ENCODE measurements at regions not wholly inside any gene's neighbourhood (a gene's known extent, or its start where the extent isn't known, plus 50 kb on each side); places are given as distances from the start of the nearest gene placed in this dataset.

GRCh38 chr18:57202881-57203280 lies 56.0 kb downstream of the BOD1L2 start:
- H3K27ac ChIP-seq, result no peak overlapping the region
- no peaks in the 10 kb centered on the region for H3K9me3 ChIP-seq
- no peak for TF ChIP-seq CTCF (IDR thresholded peaks at IDR 0.05 in 4 of 5, conservative IDR thresholded peaks at IDR 0.05 in 1 of 5)
- TF ChIP-seq POLR2A (IDR thresholded peaks at IDR 0.05), result no peak
- peaks cover 0 to 2% (median 0%) of the 10 kb centered on the region in 3 donors for H3K27me3 ChIP-seq
- in situ Hi-C loops (cut with MboI; ENCODE audit: low sequenced_read_pairs in 4 of 4) (no loop called here), intact Hi-C loops (cut with DNase I; ENCODE audit: low total_unique reads) (no loop called here)
- ATAC-seq, result no peak
- no peaks in the 10 kb centered on the region for H3K4me1 ChIP-seq
- no peaks in the 10 kb centered on the region for H3K36me3 ChIP-seq
- H3K4me3 ChIP-seq, result no peak overlapping the region
- no peak for DNase-seq

- H3K27ac ChIP-seq, result no peak overlapping the region
- H3K4me1 ChIP-seq, result no peaks in the 10 kb centered on the region
- in situ Hi-C loops (cut with MboI; ENCODE audit: low sequenced_read_pairs in 4 of 4), result no loop called here
Measured at GRCh38 chr18:57205641-57206040, 58.8 kb downstream of the BOD1L2 start.

GRCh38 chr18:57207124-57207916 lies 60.4 kb downstream of the BOD1L2 start:
- TF ChIP-seq POLR2A (IDR thresholded peaks at IDR 0.05) (no peak), CTCF (IDR thresholded peaks at IDR 0.05 in 4 of 5, conservative IDR thresholded peaks at IDR 0.05 in 1 of 5) (no peak)
- ATAC-seq (no peak), DNase-seq (no peak)
- Histone ChIP-seq H3K4me1 (no peaks in the 10 kb centered on the region), H3K9me3 (no peaks in the 10 kb centered on the region), H3K36me3 (no peaks in the 10 kb centered on the region), H3K27ac (no peak overlapping the region), H3K27me3 (peaks cover 0 to 4% (median 2%) of the 10 kb centered on the region in 3 donors), H3K4me3 (no peak overlapping the region)
- in situ Hi-C loops (cut with MboI; ENCODE audit: low sequenced_read_pairs in 4 of 4), result no loop called here
- intact Hi-C loops (cut with DNase I; ENCODE audit: low total_unique reads), result no loop called here

More at GRCh38 chr18:57205641-57206040, 58.8 kb downstream of the BOD1L2 start:
- H3K36me3 ChIP-seq, result no peaks in the 10 kb centered on the region
- H3K9me3 ChIP-seq, result no peaks in the 10 kb centered on the region
- no peak for DNase-seq
- intact Hi-C loops (cut with DNase I; ENCODE audit: low total_unique reads), result no loop called here
- peaks cover 0 to 4% (median 2%) of the 10 kb centered on the region in 3 donors for H3K27me3 ChIP-seq
- no peak for ATAC-seq
- H3K4me3 ChIP-seq, result no peak overlapping the region
- no peak for TF ChIP-seq POLR2A (IDR thresholded peaks at IDR 0.05)
- no peak for TF ChIP-seq CTCF (IDR thresholded peaks at IDR 0.05 in 4 of 5, conservative IDR thresholded peaks at IDR 0.05 in 1 of 5)

GRCh38 chr18:57208047-57208446 lies 61.2 kb downstream of the BOD1L2 start:
- TF ChIP-seq CTCF (IDR thresholded peaks at IDR 0.05 in 4 of 5, conservative IDR thresholded peaks at IDR 0.05 in 1 of 5), result no peak
- TF ChIP-seq POLR2A (IDR thresholded peaks at IDR 0.05), result no peak

More at GRCh38 chr18:57208047-57208446, 61.2 kb downstream of the BOD1L2 start:
- Histone ChIP-seq H3K4me3 (no peak overlapping the region), H3K36me3 (no peaks in the 10 kb centered on the region), H3K9me3 (no peaks in the 10 kb centered on the region), H3K27ac (no peak overlapping the region), H3K4me1 (no peaks in the 10 kb centered on the region), H3K27me3 (peaks cover 0 to 4% (median 2%) of the 10 kb centered on the region in 3 donors)
- in situ Hi-C loops (cut with MboI; ENCODE audit: low sequenced_read_pairs in 4 of 4) (no loop called here), intact Hi-C loops (cut with DNase I; ENCODE audit: low total_unique reads) (no loop called here)
- DNase-seq, result no peak
- ATAC-seq, result no peak

All from gastrocnemius medialis (tissue), 4 donors.